ENCODE measurements at regions not wholly inside any gene's neighbourhood (a gene's known extent, or its start where the extent isn't known, plus 50 kb on each side); places are given as distances from the start of the nearest gene placed in this dataset.

- no peak for DNase-seq (ENCODE audit: extremely low spot score)
- ChIA-PET POLR2A (no interaction called here), CTCF (no interaction called here)
- TF ChIP-seq FOXK2 (IDR thresholded peaks at IDR 0.05) (no peak), TARDBP (IDR thresholded peaks at IDR 0.05) (no peak), FOXM1 (IDR thresholded peaks at IDR 0.05; ENCODE audit: borderline replicate concordance) (no peak), ARNT (IDR thresholded peaks at IDR 0.05) (no peak), LEF1 (IDR thresholded peaks at IDR 0.05; ENCODE audit: borderline replicate concordance) (no peak), FOXA1 (IDR thresholded peaks at IDR 0.05) (no peak), PKNOX1 (IDR thresholded peaks at IDR 0.05) (no peak), L3MBTL2 (conservative IDR thresholded peaks at IDR 0.05) (no peak), SUZ12 (IDR thresholded peaks at IDR 0.05) (no peak), ELF4 (IDR thresholded peaks at IDR 0.05) (no peak), CTBP1 (IDR thresholded peaks at IDR 0.05; ENCODE audit: borderline replicate concordance) (no peak), HDGF (IDR thresholded peaks at IDR 0.05; ENCODE audit: borderline replicate concordance) (no peak), ZNF384 (IDR thresholded peaks at IDR 0.05) (no peak), BHLHE40 (IDR thresholded peaks at IDR 0.05; ENCODE audit: borderline replicate concordance) (no peak), SP1 (IDR thresholded peaks at IDR 0.05) (no peak), NFRKB (IDR thresholded peaks at IDR 0.05) (no peak)
Observed at GRCh38 chr14:26187996-26188620, 409.7 kb downstream of the NOVA1 start.

GRCh38 chr14:26180221-26180620 lies 417.6 kb downstream of the NOVA1 start:
- ChIA-PET POLR2A (no interaction called here), CTCF (no interaction called here)
- TF ChIP-seq LEF1 (IDR thresholded peaks at IDR 0.05; ENCODE audit: borderline replicate concordance) (no peak), L3MBTL2 (conservative IDR thresholded peaks at IDR 0.05) (no peak), FOXA1 (IDR thresholded peaks at IDR 0.05) (no peak), SUZ12 (IDR thresholded peaks at IDR 0.05) (no peak), SP1 (IDR thresholded peaks at IDR 0.05) (no peak), CTBP1 (IDR thresholded peaks at IDR 0.05; ENCODE audit: borderline replicate concordance) (no peak), ELF4 (IDR thresholded peaks at IDR 0.05) (no peak), PKNOX1 (IDR thresholded peaks at IDR 0.05) (no peak), NFRKB (IDR thresholded peaks at IDR 0.05) (no peak), TARDBP (IDR thresholded peaks at IDR 0.05) (no peak)
- no peak for DNase-seq (ENCODE audit: extremely low spot score)

GRCh38 chr14:26175658-26176057 lies 422.2 kb downstream of the NOVA1 start:
- TF ChIP-seq SP1 (IDR thresholded peaks at IDR 0.05), result no peak
- no peak for TF ChIP-seq LEF1 (IDR thresholded peaks at IDR 0.05; ENCODE audit: borderline replicate concordance)
- TF ChIP-seq FOXM1 (IDR thresholded peaks at IDR 0.05; ENCODE audit: borderline replicate concordance), result no peak
- no peak for TF ChIP-seq HDGF (IDR thresholded peaks at IDR 0.05; ENCODE audit: borderline replicate concordance)
- TF ChIP-seq L3MBTL2 (conservative IDR thresholded peaks at IDR 0.05), result no peak
- TF ChIP-seq ARNT (IDR thresholded peaks at IDR 0.05), result no peak
- TF ChIP-seq NFRKB (IDR thresholded peaks at IDR 0.05), result no peak
- no peak for TF ChIP-seq FOXK2 (IDR thresholded peaks at IDR 0.05)
- no peak for TF ChIP-seq FOXA1 (IDR thresholded peaks at IDR 0.05)
- TF ChIP-seq ZNF384 (IDR thresholded peaks at IDR 0.05), result no peak
- TF ChIP-seq ELF4 (IDR thresholded peaks at IDR 0.05), result no peak
- TF ChIP-seq BHLHE40 (IDR thresholded peaks at IDR 0.05; ENCODE audit: borderline replicate concordance), result no peak
- TF ChIP-seq CTBP1 (IDR thresholded peaks at IDR 0.05; ENCODE audit: borderline replicate concordance), result no peak
- no peak for TF ChIP-seq SUZ12 (IDR thresholded peaks at IDR 0.05)
- TF ChIP-seq PKNOX1 (IDR thresholded peaks at IDR 0.05), result no peak
- TF ChIP-seq TARDBP (IDR thresholded peaks at IDR 0.05), result no peak
- no peak for DNase-seq (ENCODE audit: extremely low spot score)
- ChIA-PET POLR2A (no interaction called here), CTCF (no interaction called here)

- POLR2A ChIA-PET, result no interaction called here
- CTCF ChIA-PET, result interaction anchor here (0.7 kb wide), 1 partner anchor 556 kb away, joined by 3 read pairs; no protein-coding TSS in a partner anchor
- TF ChIP-seq SP1 (IDR thresholded peaks at IDR 0.05) (no peak), FOXM1 (IDR thresholded peaks at IDR 0.05; ENCODE audit: borderline replicate concordance) (no peak), ZNF384 (IDR thresholded peaks at IDR 0.05) (no peak), L3MBTL2 (conservative IDR thresholded peaks at IDR 0.05) (no peak), FOXK2 (IDR thresholded peaks at IDR 0.05) (no peak), HDGF (IDR thresholded peaks at IDR 0.05; ENCODE audit: borderline replicate concordance) (no peak), CTBP1 (IDR thresholded peaks at IDR 0.05; ENCODE audit: borderline replicate concordance) (no peak), FOXA1 (IDR thresholded peaks at IDR 0.05) (no peak)
- no peak for DNase-seq (ENCODE audit: extremely low spot score)
Observed at GRCh38 chr14:26174395-26174794, 423.4 kb downstream of the NOVA1 start.

- no peak for DNase-seq (ENCODE audit: extremely low spot score)
- ChIA-PET POLR2A (no interaction called here), CTCF (no interaction called here)
- no peak for TF ChIP-seq ARNT (IDR thresholded peaks at IDR 0.05)
- TF ChIP-seq BHLHE40 (IDR thresholded peaks at IDR 0.05; ENCODE audit: borderline replicate concordance), result no peak
- TF ChIP-seq ZNF384 (IDR thresholded peaks at IDR 0.05), result no peak
- TF ChIP-seq HDGF (IDR thresholded peaks at IDR 0.05; ENCODE audit: borderline replicate concordance), result no peak
- no peak for TF ChIP-seq L3MBTL2 (conservative IDR thresholded peaks at IDR 0.05)
- no peak for TF ChIP-seq LEF1 (IDR thresholded peaks at IDR 0.05; ENCODE audit: borderline replicate concordance)
- TF ChIP-seq CTBP1 (IDR thresholded peaks at IDR 0.05; ENCODE audit: borderline replicate concordance), result no peak
- TF ChIP-seq NFRKB (IDR thresholded peaks at IDR 0.05), result no peak
- no peak for TF ChIP-seq FOXA1 (IDR thresholded peaks at IDR 0.05)
- no peak for TF ChIP-seq SP1 (IDR thresholded peaks at IDR 0.05)
- TF ChIP-seq SUZ12 (IDR thresholded peaks at IDR 0.05), result no peak
Observed at GRCh38 chr14:26173581-26174110, 424.2 kb downstream of the NOVA1 start.

- POLR2A ChIA-PET, result no interaction called here
- TF ChIP-seq LEF1 (IDR thresholded peaks at IDR 0.05; ENCODE audit: borderline replicate concordance) (no peak), BHLHE40 (IDR thresholded peaks at IDR 0.05; ENCODE audit: borderline replicate concordance) (no peak), L3MBTL2 (conservative IDR thresholded peaks at IDR 0.05) (no peak), NFRKB (IDR thresholded peaks at IDR 0.05) (no peak), TARDBP (IDR thresholded peaks at IDR 0.05) (no peak), ARNT (IDR thresholded peaks at IDR 0.05) (no peak), FOXM1 (IDR thresholded peaks at IDR 0.05; ENCODE audit: borderline replicate concordance) (no peak), FOXA1 (IDR thresholded peaks at IDR 0.05) (no peak), ZNF384 (IDR thresholded peaks at IDR 0.05) (no peak), CTBP1 (IDR thresholded peaks at IDR 0.05; ENCODE audit: borderline replicate concordance) (no peak), ELF4 (IDR thresholded peaks at IDR 0.05) (no peak), HDGF (IDR thresholded peaks at IDR 0.05; ENCODE audit: borderline replicate concordance) (no peak), PKNOX1 (IDR thresholded peaks at IDR 0.05) (no peak), SUZ12 (IDR thresholded peaks at IDR 0.05) (no peak), SP1 (IDR thresholded peaks at IDR 0.05) (no peak), FOXK2 (IDR thresholded peaks at IDR 0.05) (no peak)
- CTCF ChIA-PET, result interaction anchor here (1.2 kb wide), 1 partner anchor 8 kb away, joined by 3 read pairs; no protein-coding TSS in a partner anchor
- no peak for DNase-seq (ENCODE audit: extremely low spot score)
Observed at GRCh38 chr14:26172396-26172795, 425.4 kb downstream of the NOVA1 start.

Measured in HEK293T (cell line).